Sigmoid colon (tissue), 6 donors: ENCODE measurements at regions not wholly inside any gene's neighbourhood (a gene's known extent, or its start where the extent isn't known, plus 50 kb on each side); places are given as distances from the start of the nearest gene placed in this dataset.

Source experiments
- DNase-seq: peaks from one replicate; pipeline ENCODE4 v3.0.0-alpha.2; 2019
- H3K27ac ChIP-seq, 4 donors: fragments of 200-600 bp; sonication (generic); one replicate each; pipeline ENCODE4 v1.5.1; 2016 to 2019; ENCODE audit warnings: mild to moderate bottlenecking in 1 of 4
- H3K27me3 ChIP-seq, 3 donors: fragments of 200-600 bp; sonication (generic); one replicate each; pipeline ENCODE4 v1.5.1; 2019; ENCODE audit warnings: mild to moderate bottlenecking in 1 of 3
- H3K36me3 ChIP-seq, 4 donors: fragments of 200-600 bp; sonication (generic); one replicate each; pipeline ENCODE4 v1.5.1; 2016 to 2019
- H3K4me1 ChIP-seq, 4 donors: fragments of 200-600 bp; sonication (generic); one replicate each; pipeline ENCODE4 v1.5.1; 2017 to 2019
- H3K4me3 ChIP-seq, 4 donors: fragments of 200-600 bp; sonication (generic); one replicate each; pipeline ENCODE4 v1.5.1; 2017 to 2019; ENCODE audit warnings: mild to moderate bottlenecking in 2 of 4, moderate library complexity in 1 of 4
- H3K9me3 ChIP-seq, 4 donors: fragments of 200-600 bp in 3 of 4; sonication (generic) in 3 of 4; one replicate each; pipeline versions ENCODE4 v1.5.1 to v1.6.1; 2013 to 2019
- CTCF ChIP-seq, 4 experiments: fragments of 450-650 bp in 3 of 4; fragments of 200-600 bp in 1 of 4; IDR thresholded peaks; one replicate each; pipeline ENCODE4 v1.5.1; 2016 to 2019; ENCODE audit warnings: antibody characterized with exemption in 4 of 4, mild to moderate bottlenecking in 3 of 4, moderate library complexity in 2 of 4
- EP300 ChIP-seq, 4 donors: sonication (generic); formaldehyde crosslinking; IDR thresholded peaks; one replicate each; pipeline ENCODE4 v1.6.1; 2017; ENCODE audit warnings: antibody characterized with exemption in 4 of 4
- POLR2A ChIP-seq, 2 donors: fragments of 450-650 bp; IDR thresholded peaks; one replicate each; pipeline ENCODE4 v1.6.1; 2016; ENCODE audit warnings: antibody characterized with exemption in 2 of 2, mild to moderate bottlenecking in 2 of 2, moderate library complexity in 2 of 2
- POLR2AphosphoS5 ChIP-seq, 4 donors: sonication (generic); formaldehyde crosslinking; IDR thresholded peaks; one replicate each; pipeline ENCODE4 v1.6.1; 2017; ENCODE audit warnings: antibody characterized with exemption in 4 of 4
- WGBS, 2 donors: extraction: QIAGEN DNeasy Blood & Tissue Kit; methylation state at CpG; one replicate each; pipeline ENCODE4 v1.1.7; 2013; 5-methylcytosine and 5-hydroxymethylcytosine counted together
- intact Hi-C: fragments of 100-400 bp; cut with DNase I; formaldehyde crosslinking; loops from one replicate; pipeline ENCODE4 v1.15.1; 2023
- donor health status: healthy with polysubstance abuse.
- donor health status: healthy.

- Histone ChIP-seq H3K27ac (no peak overlapping the region), H3K9me3 (no peaks in the 10 kb centered on the region), H3K4me3 (no peak overlapping the region), H3K27me3 (no peaks in the 10 kb centered on the region), H3K36me3 (no peaks in the 10 kb centered on the region), H3K4me1 (peaks cover 0 to 17% (median 11%) of the 10 kb centered on the region in 4 donors)
- TF ChIP-seq EP300 (IDR thresholded peaks at IDR 0.05) (no peak), POLR2AphosphoS5 (IDR thresholded peaks at IDR 0.05) (no peak)
- no peak for DNase-seq
- 58 to 61% methylated on average over 4 of the region's 4 CpGs for WGBS, 2 donors
- intact Hi-C loops = no loop called here
These were observed 92.4 kb upstream of the LDAH start for GRCh38 chr2:20915271-20915670.

GRCh38 chr2:20914771-20915170 lies 91.9 kb upstream of the LDAH start:
- TF ChIP-seq CTCF (IDR thresholded peaks at IDR 0.05) = no peak
- TF ChIP-seq EP300 (IDR thresholded peaks at IDR 0.05) = no peak
- TF ChIP-seq POLR2AphosphoS5 (IDR thresholded peaks at IDR 0.05) = no peak
- TF ChIP-seq POLR2A (IDR thresholded peaks at IDR 0.05) = no peak
- Histone ChIP-seq H3K36me3 (no peaks in the 10 kb centered on the region), H3K9me3 (no peaks in the 10 kb centered on the region), H3K4me3 (no peak overlapping the region), H3K4me1 (peaks cover 0 to 17% (median 11%) of the 10 kb centered on the region in 4 donors), H3K27me3 (no peaks in the 10 kb centered on the region), H3K27ac (no peak overlapping the region)
- no peak for DNase-seq
- 83 to 88% methylated on average over 5 of the region's 5 CpGs for WGBS, 2 donors
- intact Hi-C loops = no loop called here

- H3K4me1 ChIP-seq = peaks cover 0 to 17% (median 11%) of the 10 kb centered on the region in 4 donors
- H3K27ac ChIP-seq = no peak overlapping the region
- H3K36me3 ChIP-seq = no peaks in the 10 kb centered on the region
- H3K9me3 ChIP-seq = no peaks in the 10 kb centered on the region
- no peak for DNase-seq
- H3K27me3 ChIP-seq = no peaks in the 10 kb centered on the region
- WGBS, 2 donors = 89 to 91% methylated on average over 4 of the region's 4 CpGs
- TF ChIP-seq CTCF (IDR thresholded peaks at IDR 0.05) (no peak), POLR2A (IDR thresholded peaks at IDR 0.05) (no peak), EP300 (IDR thresholded peaks at IDR 0.05) (no peak), POLR2AphosphoS5 (IDR thresholded peaks at IDR 0.05) (no peak)
- intact Hi-C loops = no loop called here
- no peak overlapping the region for H3K4me3 ChIP-seq
These were observed 91.2 kb upstream of the LDAH start for GRCh38 chr2:20914087-20914486.

- H3K4me3 ChIP-seq = no peak overlapping the region
- H3K9me3 ChIP-seq = no peaks in the 10 kb centered on the region
- DNase-seq = no peak
- intact Hi-C loops = no loop called here
- no peak overlapping the region for H3K27ac ChIP-seq
- no peaks in the 10 kb centered on the region for H3K36me3 ChIP-seq
- H3K4me1 ChIP-seq = peaks cover 0 to 17% (median 11%) of the 10 kb centered on the region in 4 donors
- 60 to 62% methylated on average over 3 of the region's 3 CpGs for WGBS, 2 donors
- TF ChIP-seq POLR2AphosphoS5 (IDR thresholded peaks at IDR 0.05) (no peak), POLR2A (IDR thresholded peaks at IDR 0.05) (no peak), EP300 (IDR thresholded peaks at IDR 0.05) (no peak), CTCF (IDR thresholded peaks at IDR 0.05) (no peak)
- no peaks in the 10 kb centered on the region for H3K27me3 ChIP-seq
These were observed 90.6 kb upstream of the LDAH start for GRCh38 chr2:20913491-20913890.

GRCh38 chr2:20900052-20900636 lies 77.2 kb upstream of the LDAH start:
- no peaks in the 10 kb centered on the region for H3K27me3 ChIP-seq
- 76 to 78% methylated on average over 2 of the region's 2 CpGs for WGBS, 2 donors
- DNase-seq = no peak
- intact Hi-C loops = no loop called here
- H3K36me3 ChIP-seq = no peaks in the 10 kb centered on the region
- no peak overlapping the region for H3K4me3 ChIP-seq
- no peak overlapping the region for H3K27ac ChIP-seq
- TF ChIP-seq POLR2A (IDR thresholded peaks at IDR 0.05) (no peak), POLR2AphosphoS5 (IDR thresholded peaks at IDR 0.05) (no peak)
- H3K9me3 ChIP-seq = no peaks in the 10 kb centered on the region
- H3K4me1 ChIP-seq = no peaks in the 10 kb centered on the region

- H3K9me3 ChIP-seq = no peaks in the 10 kb centered on the region
- intact Hi-C loops = no loop called here
- 87 to 93% methylated on average over 2 of the region's 2 CpGs for WGBS, 2 donors
- H3K4me3 ChIP-seq = no peak overlapping the region
- DNase-seq = no peak
- no peaks in the 10 kb centered on the region for H3K27me3 ChIP-seq
- TF ChIP-seq CTCF (IDR thresholded peaks at IDR 0.05) (no peak), EP300 (IDR thresholded peaks at IDR 0.05) (no peak), POLR2A (IDR thresholded peaks at IDR 0.05) (no peak), POLR2AphosphoS5 (IDR thresholded peaks at IDR 0.05) (no peak)
- no peaks in the 10 kb centered on the region for H3K36me3 ChIP-seq
- no peak overlapping the region for H3K27ac ChIP-seq
- no peaks in the 10 kb centered on the region for H3K4me1 ChIP-seq
These were observed 75.1 kb upstream of the LDAH start for GRCh38 chr2:20897874-20898453.
